ENCODE measurements at regions not wholly inside any gene's neighbourhood (a gene's known extent, or its start where the extent isn't known, plus 50 kb on each side); places are given as distances from the start of the nearest gene placed in this dataset.

- no peak for TF ChIP-seq CTCF (IDR thresholded peaks at IDR 0.05; ENCODE audit: low read depth, low read length, poor library complexity, severe bottlenecking)
- TF ChIP-seq EZH2phosphoT487 (IDR thresholded peaks at IDR 0.05; ENCODE audit: borderline replicate concordance, low read length), result no peak
- Histone ChIP-seq H3K4me1 (ENCODE audit: control insufficient read depth, low read length) (no peaks in the 10 kb centered on the region), H3K9me3 (ENCODE audit: control insufficient read depth, insufficient read depth, low read length) (no peaks in the 10 kb centered on the region), H3K9me2 (replicated peaks; ENCODE audit: control insufficient read depth, low read length) (no peaks in the 10 kb centered on the region), H3F3A (ENCODE audit: control insufficient read depth, insufficient read depth) (no peaks in the 10 kb centered on the region), H3K79me2 (ENCODE audit: control insufficient read depth, low read length) (no peaks in the 10 kb centered on the region), H3K36me3 (ENCODE audit: control insufficient read depth, low read length) (no peaks in the 10 kb centered on the region), H3K27ac (ENCODE audit: low read depth, low read length) (no peak overlapping the region), H3K27me3 (ENCODE audit: control insufficient read depth, low read length) (no peaks in the 10 kb centered on the region), H4K20me1 (ENCODE audit: control insufficient read depth, insufficient read depth, low read depth, low read length) (no peaks in the 10 kb centered on the region), H3K4me2 (ENCODE audit: low read length) (no peak overlapping the region), H3K4me3 (ENCODE audit: low read length) (no peak overlapping the region)
Measured at GRCh38 chr13:74986609-74987008, 495.4 kb downstream of the TBC1D4 start.

GRCh38 chr13:74979703-74980102, 502.3 kb downstream of the TBC1D4 start:
- TF ChIP-seq CTCF (IDR thresholded peaks at IDR 0.05; ENCODE audit: low read depth, low read length, poor library complexity, severe bottlenecking) (no peak), EZH2phosphoT487 (IDR thresholded peaks at IDR 0.05; ENCODE audit: borderline replicate concordance, low read length) (no peak)
- Histone ChIP-seq H3K9me3 (ENCODE audit: control insufficient read depth, insufficient read depth, low read length) (no peaks in the 10 kb centered on the region), H3K27ac (ENCODE audit: low read depth, low read length) (no peak overlapping the region)

GRCh38 chr13:74978591-74978990, 503.4 kb downstream of the TBC1D4 start:
- Histone ChIP-seq H3K9me2 (replicated peaks; ENCODE audit: control insufficient read depth, low read length) (no peaks in the 10 kb centered on the region), H3K4me1 (ENCODE audit: control insufficient read depth, low read length) (no peaks in the 10 kb centered on the region), H3K4me2 (ENCODE audit: low read length) (no peak overlapping the region), H3K79me2 (ENCODE audit: control insufficient read depth, low read length) (no peaks in the 10 kb centered on the region), H3K27me3 (ENCODE audit: control insufficient read depth, low read length) (no peaks in the 10 kb centered on the region; the same call in 1 of the 2 replicates), H3K9me3 (ENCODE audit: control insufficient read depth, insufficient read depth, low read length) (no peaks in the 10 kb centered on the region), H3K4me3 (ENCODE audit: low read length) (no peak overlapping the region), H3K36me3 (ENCODE audit: control insufficient read depth, low read length) (no peaks in the 10 kb centered on the region), H3F3A (ENCODE audit: control insufficient read depth, insufficient read depth) (no peaks in the 10 kb centered on the region), H3K27ac (ENCODE audit: low read depth, low read length) (no peak overlapping the region), H4K20me1 (ENCODE audit: control insufficient read depth, insufficient read depth, low read depth, low read length) (no peaks in the 10 kb centered on the region)
- TF ChIP-seq EZH2phosphoT487 (IDR thresholded peaks at IDR 0.05; ENCODE audit: borderline replicate concordance, low read length) (no peak), CTCF (IDR thresholded peaks at IDR 0.05; ENCODE audit: low read depth, low read length, poor library complexity, severe bottlenecking) (no peak)

More at GRCh38 chr13:74979703-74980102, 502.3 kb downstream of the TBC1D4 start:
- no peaks in the 10 kb centered on the region for H3K79me2 ChIP-seq (ENCODE audit: control insufficient read depth, low read length)
- no peaks in the 10 kb centered on the region for H3K9me2 ChIP-seq (replicated peaks; ENCODE audit: control insufficient read depth, low read length)
- H3F3A ChIP-seq (ENCODE audit: control insufficient read depth, insufficient read depth), result no peaks in the 10 kb centered on the region
- H3K4me3 ChIP-seq (ENCODE audit: low read length), result no peak overlapping the region
- H4K20me1 ChIP-seq (ENCODE audit: control insufficient read depth, insufficient read depth, low read depth, low read length), result no peaks in the 10 kb centered on the region
- no peaks in the 10 kb centered on the region; the same call in 1 of the 2 replicates for H3K27me3 ChIP-seq (ENCODE audit: control insufficient read depth, low read length)
- no peaks in the 10 kb centered on the region for H3K4me1 ChIP-seq (ENCODE audit: control insufficient read depth, low read length)
- no peak overlapping the region for H3K4me2 ChIP-seq (ENCODE audit: low read length)
- H3K36me3 ChIP-seq (ENCODE audit: control insufficient read depth, low read length), result no peaks in the 10 kb centered on the region
